ENCODE measurements at regions not wholly inside any gene's neighbourhood (a gene's known extent, or its start where the extent isn't known, plus 50 kb on each side); places are given as distances from the start of the nearest gene placed in this dataset.

DNA sequence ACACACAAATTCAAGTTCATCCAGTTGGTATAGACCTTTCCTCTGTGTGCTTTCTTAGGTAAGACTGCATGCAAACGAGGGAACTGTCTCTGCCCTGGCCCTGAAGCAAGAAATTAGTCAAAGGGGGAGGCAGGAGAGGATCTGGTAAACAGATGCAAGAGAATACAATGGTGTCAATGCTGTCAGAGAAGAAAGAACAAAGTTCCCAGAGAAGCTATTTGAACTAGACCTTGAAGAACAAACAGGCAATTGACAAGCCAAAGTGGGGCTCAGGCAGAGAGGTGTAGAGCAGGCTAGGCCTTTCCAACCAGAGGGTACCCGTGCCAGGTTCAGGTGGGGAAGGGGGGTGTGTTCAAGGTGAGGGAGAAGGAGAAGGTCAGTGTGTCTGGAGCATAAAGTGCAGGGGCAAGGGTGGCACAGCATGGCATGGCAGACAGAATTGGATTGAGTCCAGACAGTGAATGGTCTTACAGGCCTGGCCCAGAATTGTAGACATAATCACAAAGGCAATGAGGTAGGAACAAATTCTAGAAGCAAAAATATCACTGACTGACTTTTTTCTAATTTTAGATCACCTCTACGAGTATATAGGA, 95.0 kb upstream of the STARD13 start:
- Mint-ChIP-seq H3K27me3 (ENCODE audit: insufficient read depth) (peaks cover 2% of the 10 kb centered on the region; the same call in 1 of the 2 replicates), H3K36me3 (ENCODE audit: low read depth) (no peaks in the 10 kb centered on the region), H3K27ac (no peak overlapping the region), H3K4me1 (ENCODE audit: low read depth) (no peaks in the 10 kb centered on the region), H3K9me3 (no peaks in the 10 kb centered on the region), H3K4me3 (no peak overlapping the region)
- no peak for DNase-seq
- TF ChIP-seq, protein P1, sequence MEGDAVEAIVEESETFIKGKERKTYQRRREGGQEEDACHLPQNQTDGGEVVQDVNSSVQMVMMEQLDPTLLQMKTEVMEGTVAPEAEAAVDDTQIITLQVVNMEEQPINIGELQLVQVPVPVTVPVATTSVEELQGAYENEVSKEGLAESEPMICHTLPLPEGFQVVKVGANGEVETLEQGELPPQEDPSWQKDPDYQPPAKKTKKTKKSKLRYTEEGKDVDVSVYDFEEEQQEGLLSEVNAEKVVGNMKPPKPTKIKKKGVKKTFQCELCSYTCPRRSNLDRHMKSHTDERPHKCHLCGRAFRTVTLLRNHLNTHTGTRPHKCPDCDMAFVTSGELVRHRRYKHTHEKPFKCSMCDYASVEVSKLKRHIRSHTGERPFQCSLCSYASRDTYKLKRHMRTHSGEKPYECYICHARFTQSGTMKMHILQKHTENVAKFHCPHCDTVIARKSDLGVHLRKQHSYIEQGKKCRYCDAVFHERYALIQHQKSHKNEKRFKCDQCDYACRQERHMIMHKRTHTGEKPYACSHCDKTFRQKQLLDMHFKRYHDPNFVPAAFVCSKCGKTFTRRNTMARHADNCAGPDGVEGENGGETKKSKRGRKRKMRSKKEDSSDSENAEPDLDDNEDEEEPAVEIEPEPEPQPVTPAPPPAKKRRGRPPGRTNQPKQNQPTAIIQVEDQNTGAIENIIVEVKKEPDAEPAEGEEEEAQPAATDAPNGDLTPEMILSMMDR (IDR thresholded peaks at IDR 0.05), result no peak

DNA sequence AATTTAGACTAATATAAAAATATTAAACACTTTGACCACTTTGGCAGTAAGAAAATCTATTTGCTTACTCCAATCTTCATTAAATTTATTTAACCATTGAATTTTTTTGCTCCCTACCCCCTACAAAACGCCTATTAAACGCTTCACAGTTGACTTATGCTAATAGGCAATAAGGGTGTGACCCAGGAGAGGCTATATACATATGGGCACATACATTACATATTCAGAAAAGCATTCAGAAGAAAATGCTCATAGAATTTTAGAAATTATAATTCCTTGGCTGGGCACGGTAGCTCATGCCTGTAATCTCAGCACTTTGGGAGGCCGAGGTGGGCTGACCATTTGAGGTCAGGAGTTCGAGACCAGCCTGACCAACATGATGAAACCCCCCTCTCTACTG, 95.6 kb upstream of the STARD13 start:
- Mint-ChIP-seq H3K36me3 (ENCODE audit: low read depth) (no peaks in the 10 kb centered on the region), H3K27me3 (ENCODE audit: insufficient read depth) (peaks cover 2% of the 10 kb centered on the region; the same call in 1 of the 2 replicates), H3K4me1 (ENCODE audit: low read depth) (no peaks in the 10 kb centered on the region), H3K4me3 (no peak overlapping the region), H3K27ac (no peak overlapping the region), H3K9me3 (no peaks in the 10 kb centered on the region)
- TF ChIP-seq, protein P1 (IDR thresholded peaks at IDR 0.05), result no peak
- DNase-seq, result no peak

DNA sequence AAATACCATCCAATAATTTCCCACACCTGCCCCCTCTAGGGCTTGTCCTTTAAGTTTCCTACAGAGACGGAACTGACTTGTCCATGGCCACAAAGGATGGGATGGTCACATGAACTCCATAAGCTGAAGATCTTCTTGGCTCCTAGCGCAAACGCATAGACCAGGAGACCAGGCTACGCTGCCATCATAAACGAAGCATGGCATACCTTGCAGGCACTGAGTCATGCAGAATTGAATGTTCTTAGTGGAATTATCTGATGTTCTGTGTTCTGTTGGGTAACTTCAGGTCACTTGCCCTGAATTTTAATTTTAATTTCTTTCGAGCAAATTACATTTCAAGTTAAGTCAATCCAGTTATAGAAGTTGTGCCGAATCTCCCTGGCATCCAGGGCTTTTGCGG, 96.4 kb upstream of the STARD13 start:
- H3K9me3 Mint-ChIP-seq, result no peaks in the 10 kb centered on the region
- H3K27me3 Mint-ChIP-seq (ENCODE audit: insufficient read depth), result peaks cover 3% of the 10 kb centered on the region; the same call in 1 of the 2 replicates
- no peaks in the 10 kb centered on the region for H3K36me3 Mint-ChIP-seq (ENCODE audit: low read depth)
- H3K4me1 Mint-ChIP-seq (ENCODE audit: low read depth), result no peaks in the 10 kb centered on the region
- DNase-seq, result no peak
- no peak overlapping the region for H3K27ac Mint-ChIP-seq
- no peak overlapping the region for H3K4me3 Mint-ChIP-seq
- TF ChIP-seq, protein P1 (IDR thresholded peaks at IDR 0.05), result no peak

DNA sequence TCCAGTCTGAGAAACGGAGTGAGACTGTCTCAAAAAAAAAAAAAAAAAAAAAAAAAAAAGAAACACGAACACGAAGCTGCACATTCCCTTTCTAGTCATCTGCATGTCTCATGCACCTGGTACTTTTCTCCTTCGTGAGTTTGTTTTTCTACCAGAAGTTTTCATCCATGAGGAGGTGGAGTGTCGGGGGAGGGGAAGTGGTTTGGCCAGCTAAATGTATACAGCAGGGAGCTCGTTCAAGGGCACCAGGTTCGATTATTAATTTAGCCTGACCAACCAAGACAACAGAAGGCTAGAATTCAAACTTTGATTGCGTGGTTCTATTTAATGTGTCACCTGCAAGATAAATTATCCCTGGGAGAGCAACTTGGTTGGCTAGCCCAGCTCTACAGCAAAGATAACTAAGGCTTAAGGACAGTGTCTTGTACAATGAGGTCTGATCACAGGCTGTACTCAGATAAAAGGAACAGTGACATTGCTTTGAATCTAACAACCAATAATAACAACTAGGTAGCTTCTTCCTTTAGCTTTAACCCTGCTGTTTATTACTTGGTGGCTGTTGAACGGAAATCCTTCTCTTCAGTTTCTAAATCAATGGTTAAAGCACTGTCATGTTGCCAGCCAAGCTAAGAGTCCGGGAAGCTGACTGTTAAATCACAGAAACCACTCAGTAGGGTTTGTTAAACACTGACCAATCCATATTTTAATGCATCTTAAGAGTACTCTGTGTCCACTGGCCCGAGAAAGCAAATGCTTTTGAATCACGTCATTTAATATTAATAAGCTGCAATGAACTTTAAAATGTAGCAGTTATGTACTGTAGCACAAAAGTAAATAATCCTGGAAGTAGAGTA, 98.4 kb upstream of the STARD13 start:
- Mint-ChIP-seq H3K36me3 (ENCODE audit: low read depth) (no peaks in the 10 kb centered on the region), H3K4me3 (no peak overlapping the region), H3K27ac (no peak overlapping the region), H3K4me1 (ENCODE audit: low read depth) (no peaks in the 10 kb centered on the region), H3K27me3 (ENCODE audit: insufficient read depth) (peaks cover 4% of the 10 kb centered on the region; the same call in 1 of the 2 replicates), H3K9me3 (no peaks in the 10 kb centered on the region)
- DNase-seq, result no peak
- TF ChIP-seq, protein P1 (IDR thresholded peaks at IDR 0.05), result no peak

DNA sequence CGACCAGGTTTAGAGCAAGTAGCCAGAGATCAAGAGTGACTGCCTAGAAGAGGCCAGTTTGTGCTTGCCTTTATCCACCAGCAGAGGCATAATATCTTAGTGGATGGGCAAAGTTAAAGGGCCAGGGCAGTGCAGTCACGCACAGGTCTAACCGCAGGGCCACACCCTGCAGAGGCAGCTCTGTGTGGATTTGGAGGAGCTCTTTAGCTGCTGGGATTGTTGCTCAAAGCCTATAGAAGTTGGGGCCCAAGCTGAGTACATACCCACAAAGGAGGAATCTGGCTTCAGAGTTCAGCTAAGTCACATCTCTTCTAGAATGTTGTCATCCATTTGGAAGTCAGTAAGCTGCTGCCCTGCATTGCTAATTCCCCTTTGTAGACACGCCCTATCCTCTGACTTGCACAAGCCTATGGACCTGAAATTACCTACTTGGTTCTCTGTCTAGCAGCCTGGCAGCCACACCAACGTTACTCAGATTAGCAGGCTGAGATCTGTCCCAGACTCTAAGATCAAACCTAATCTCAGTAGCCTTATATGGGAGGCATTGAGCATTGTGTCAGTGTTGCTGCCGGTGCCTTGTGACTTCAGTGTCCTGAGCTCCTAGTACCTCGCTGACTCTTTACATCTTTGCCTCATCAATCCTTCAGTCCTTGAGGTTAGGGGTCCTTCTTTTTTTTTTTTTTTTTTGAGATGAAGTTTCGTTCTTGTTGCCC, 102.9 kb upstream of the STARD13 start:
- DNase-seq, result no peak
- Mint-ChIP-seq H3K4me3 (no peak overlapping the region), H3K27me3 (ENCODE audit: insufficient read depth) (peaks cover 5% of the 10 kb centered on the region), H3K27ac (no peak overlapping the region), H3K36me3 (ENCODE audit: low read depth) (no peaks in the 10 kb centered on the region), H3K9me3 (no peaks in the 10 kb centered on the region), H3K4me1 (ENCODE audit: low read depth) (no peaks in the 10 kb centered on the region)
- TF ChIP-seq, protein P1 (IDR thresholded peaks at IDR 0.05), result peak; percentile 27
